Vagina (tissue), 2 donors: ENCODE measurements at regions not wholly inside any gene's neighbourhood (a gene's known extent, or its start where the extent isn't known, plus 50 kb on each side); places are given as distances from the start of the nearest gene placed in this dataset.

ENCODE experiments used
- CTCF ChIP-seq, 3 experiments: fragments of 450-650 bp in 2 of 3; fragments of 200-600 bp in 1 of 3; sonication (generic) in 1 of 3; IDR thresholded peaks; one replicate each; pipeline ENCODE4 v1.5.1; 2017 to 2019; ENCODE audit warnings: antibody characterized with exemption in 3 of 3, mild to moderate bottlenecking in 2 of 3, moderate library complexity in 2 of 3
- POLR2A ChIP-seq, 2 donors: fragments of 450-650 bp; IDR thresholded peaks; one replicate each; pipeline ENCODE4 v1.6.1; 2017; ENCODE audit warnings: antibody characterized with exemption in 2 of 2, mild to moderate bottlenecking in 2 of 2, moderate library complexity in 2 of 2
- POLR2AphosphoS5 ChIP-seq, 2 donors: sonication (generic); formaldehyde crosslinking; IDR thresholded peaks; one replicate each; pipeline ENCODE4 v1.9.0; 2017; ENCODE audit warnings: antibody characterized with exemption in 2 of 2, mild to moderate bottlenecking in 2 of 2, low read depth in 1 of 2; ENCODE audit not compliant: insufficient read depth in 1 of 2

- TF ChIP-seq POLR2AphosphoS5 (IDR thresholded peaks at IDR 0.05; ENCODE audit: insufficient read depth in 1 of 2, low read depth in 1 of 2), result no peak
- TF ChIP-seq CTCF (IDR thresholded peaks at IDR 0.05), result no peak
- TF ChIP-seq POLR2A (IDR thresholded peaks at IDR 0.05), result no peak
Measured at GRCh38 chr5:136811086-136811485, 445.7 kb upstream of the TRPC7 start.
